PC-3 (cell line): ENCODE measurements at regions not wholly inside any gene's neighbourhood (a gene's known extent, or its start where the extent isn't known, plus 50 kb on each side); places are given as distances from the start of the nearest gene placed in this dataset.

Experiments
- ATAC-seq: fragments of 200-7000 bp; cut with Tn5 transposase; 2 replicates; pipeline ENCODE4 v1.9.1; 2020; ENCODE audit warnings: mild to moderate bottlenecking, moderate library complexity
- BruUV-seq: library from RNA; stranded (reverse); fragments of 400-500 nt; replicated peaks from 2 replicates; lab custom pipeline; 2021; lab: Mats Ljungman, UMichigan
- CTCF ChIA-PET: fragments of 300-600 bp; sonication (Branson Sonifier 250); formaldehyde crosslinking; loops from one replicate; lab custom pipeline; 2022; ENCODE audit warnings: antibody characterized with exemption; lab: Charles Lee
- POLR2A ChIA-PET: fragments of 300-600 bp; sonication (Branson Sonifier 250); formaldehyde crosslinking; loops from one replicate; lab custom pipeline; 2022; ENCODE audit warnings: antibody characterized with exemption; ENCODE audit not compliant: unreplicated experiment; lab: Charles Lee
- DNase-seq: peaks from one replicate; pipeline ENCODE4 v3.0.0-alpha.2; 2015
- H2AFZ ChIP-seq: fragments of 300-600 bp; sonication (generic); 2 replicates; pipeline ENCODE4 v1.6.0; 2016; ENCODE audit warnings: antibody characterized with exemption, low read length
- H3F3A ChIP-seq: fragments of 300-600 bp; sonication (generic); one replicate; pipeline ENCODE4 v1.6.0; 2017; ENCODE audit warnings: antibody characterized with exemption, low read length, control low read depth, mild to moderate bottlenecking; ENCODE audit not compliant: unreplicated experiment
- H3K27ac ChIP-seq: fragments of 300-600 bp; sonication (generic); 2 replicates; pipeline ENCODE4 v1.5.1; 2016; ENCODE audit warnings: mild to moderate bottlenecking, low read length
- H3K27me3 ChIP-seq: fragments of 300-600 bp; sonication (generic); 2 replicates; pipeline ENCODE4 v1.6.1; 2016; ENCODE audit warnings: low read length, mixed read lengths
- H3K36me3 ChIP-seq: fragments of 300-600 bp; sonication (generic); 2 replicates; pipeline ENCODE4 v1.6.1; 2016; ENCODE audit warnings: low read depth, mixed run types, low read length, mixed read lengths
- H3K4me1 ChIP-seq: fragments of 300-600 bp; sonication (generic); 2 replicates; pipeline ENCODE4 v1.5.1; 2016; ENCODE audit warnings: low read length; ENCODE audit not compliant: insufficient read depth
- H3K4me2 ChIP-seq: fragments of 300-600 bp; sonication (generic); 2 replicates; pipeline ENCODE4 v1.6.0; 2016; ENCODE audit warnings: low read length
- H3K4me3 ChIP-seq: fragments of 300-600 bp; sonication (generic); 2 replicates; pipeline ENCODE4 v1.5.1; 2016; ENCODE audit warnings: mild to moderate bottlenecking, low read length, mixed read lengths
- H3K79me2 ChIP-seq: fragments of 300-600 bp; sonication (generic); 2 replicates; pipeline ENCODE4 v1.6.1; 2017; ENCODE audit warnings: low read length, mixed read lengths
- H3K9ac ChIP-seq: fragments of 300-600 bp; sonication (generic); 2 replicates; pipeline ENCODE4 v1.6.0; 2016; ENCODE audit warnings: mild to moderate bottlenecking, low read length
- H3K9me2 ChIP-seq: fragments of 300-600 bp; sonication (generic); replicated peaks from 2 replicates; pipeline ENCODE4 v1.6.1; 2016; ENCODE audit warnings: mixed run types, low read length, mixed read lengths
- H3K9me3 ChIP-seq: fragments of 300-600 bp; sonication (generic); 2 replicates; pipeline ENCODE4 v1.6.1; 2016; ENCODE audit warnings: low read length, mixed read lengths
- H4K20me1 ChIP-seq: fragments of 300-600 bp; sonication (generic); 2 replicates; pipeline ENCODE4 v1.6.1; 2016; ENCODE audit warnings: low read length, mixed read lengths
- EZH2 ChIP-seq: fragments of 300-600 bp; sonication (generic); IDR thresholded peaks from one replicate; pipeline ENCODE4 v1.6.1; 2017; ENCODE audit warnings: antibody characterized with exemption, mild to moderate bottlenecking, low read length; ENCODE audit not compliant: unreplicated experiment
- EZH2phosphoT487 ChIP-seq: fragments of 300-600 bp; sonication (generic); IDR thresholded peaks from 2 replicates; pipeline ENCODE4 v1.6.1; 2018; ENCODE audit warnings: mild to moderate bottlenecking, antibody characterized with exemption, low read length, borderline replicate concordance
- intact Hi-C: fragments of 100-400 bp; cut with micrococcal nuclease; formaldehyde crosslinking; loops from 2 replicates; pipeline ENCODE4 v1.9.0; 2023
- TF ChIP-seq, protein P1 (sequence below): fragments of 300-600 bp; sonication (generic); conservative IDR thresholded peaks from 2 replicates; pipeline ENCODE4 v1.5.1; 2017; ENCODE audit warnings: antibody characterized with exemption, low read depth, mild to moderate bottlenecking, low read length

DNA sequence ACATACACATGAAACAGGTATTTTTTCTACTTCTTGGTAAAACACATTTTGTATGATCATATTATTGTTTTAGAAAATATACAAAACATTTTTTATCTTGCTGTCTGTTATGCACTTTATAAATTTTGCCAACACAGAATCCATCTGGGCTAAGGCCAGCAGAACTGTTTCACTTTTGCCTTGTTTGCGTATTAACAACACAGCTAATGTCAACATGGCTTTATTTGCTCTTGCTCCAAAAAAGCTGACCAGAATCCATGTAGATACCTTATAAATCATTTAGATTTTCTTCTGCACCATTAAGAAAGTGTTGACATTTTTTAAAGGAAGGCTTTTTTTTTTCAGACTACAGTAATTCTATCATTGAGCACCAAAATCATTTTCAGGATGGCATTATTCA lies 58.1 kb upstream of the PGR start:
- H3K9me2 ChIP-seq: no peaks in the 10 kb centered on the region
- no peaks in the 10 kb centered on the region for H4K20me1 ChIP-seq
- no peaks in the 10 kb centered on the region; the same call in 1 of the 2 replicates for H3K27me3 ChIP-seq
- H3F3A ChIP-seq: no peaks in the 10 kb centered on the region
- BruUV-seq: no TSS peak
- ChIA-PET CTCF (no interaction called here), POLR2A (no interaction called here)
- no peak for TF ChIP-seq EZH2
- TF ChIP-seq EZH2phosphoT487: no peak
- TF ChIP-seq, protein P1, sequence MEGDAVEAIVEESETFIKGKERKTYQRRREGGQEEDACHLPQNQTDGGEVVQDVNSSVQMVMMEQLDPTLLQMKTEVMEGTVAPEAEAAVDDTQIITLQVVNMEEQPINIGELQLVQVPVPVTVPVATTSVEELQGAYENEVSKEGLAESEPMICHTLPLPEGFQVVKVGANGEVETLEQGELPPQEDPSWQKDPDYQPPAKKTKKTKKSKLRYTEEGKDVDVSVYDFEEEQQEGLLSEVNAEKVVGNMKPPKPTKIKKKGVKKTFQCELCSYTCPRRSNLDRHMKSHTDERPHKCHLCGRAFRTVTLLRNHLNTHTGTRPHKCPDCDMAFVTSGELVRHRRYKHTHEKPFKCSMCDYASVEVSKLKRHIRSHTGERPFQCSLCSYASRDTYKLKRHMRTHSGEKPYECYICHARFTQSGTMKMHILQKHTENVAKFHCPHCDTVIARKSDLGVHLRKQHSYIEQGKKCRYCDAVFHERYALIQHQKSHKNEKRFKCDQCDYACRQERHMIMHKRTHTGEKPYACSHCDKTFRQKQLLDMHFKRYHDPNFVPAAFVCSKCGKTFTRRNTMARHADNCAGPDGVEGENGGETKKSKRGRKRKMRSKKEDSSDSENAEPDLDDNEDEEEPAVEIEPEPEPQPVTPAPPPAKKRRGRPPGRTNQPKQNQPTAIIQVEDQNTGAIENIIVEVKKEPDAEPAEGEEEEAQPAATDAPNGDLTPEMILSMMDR: no peak
- no peaks in the 10 kb centered on the region for H3K4me1 ChIP-seq
- no peaks in the 10 kb centered on the region for H3K79me2 ChIP-seq
- no peak overlapping the region for H2AFZ ChIP-seq
- H3K36me3 ChIP-seq: no peaks in the 10 kb centered on the region
- no peaks in the 10 kb centered on the region for H3K9me3 ChIP-seq
- H3K4me3 ChIP-seq: no peak overlapping the region
- no peak overlapping the region for H3K9ac ChIP-seq
- no peak overlapping the region for H3K4me2 ChIP-seq
- ATAC-seq (no peak), DNase-seq (no peak)
- intact Hi-C loops: no loop called here
- no peak overlapping the region for H3K27ac ChIP-seq

DNA sequence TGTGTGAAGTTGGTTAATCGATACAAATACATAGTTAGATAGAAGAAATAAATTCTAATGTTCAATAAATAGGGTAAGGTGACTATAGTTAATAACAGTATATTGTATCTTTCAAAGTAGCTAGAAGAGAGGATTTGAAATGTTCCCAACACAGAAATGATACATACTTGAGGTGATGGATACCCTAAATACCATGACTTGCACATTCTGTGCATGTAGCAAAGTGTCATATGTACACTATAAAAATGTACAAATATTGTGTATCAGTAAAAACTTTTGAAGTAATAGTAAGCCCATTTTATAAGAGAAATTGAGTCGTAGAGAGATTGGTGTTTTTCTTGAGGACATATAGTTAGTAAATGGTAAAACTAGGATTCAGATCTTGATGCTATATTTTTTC lies 56.4 kb upstream of the PGR start:
- ATAC-seq: no peak
- intact Hi-C loops: no loop called here
- TF ChIP-seq EZH2phosphoT487 (no peak), EZH2 (no peak)
- TF ChIP-seq, protein P1: no peak
- BruUV-seq: no TSS peak
- no peaks in the 10 kb centered on the region for H3K9me2 ChIP-seq
- no peaks in the 10 kb centered on the region for H3K9me3 ChIP-seq
- H3F3A ChIP-seq: no peaks in the 10 kb centered on the region
- H3K4me3 ChIP-seq: no peak overlapping the region
- no peak for DNase-seq
- H3K36me3 ChIP-seq: no peaks in the 10 kb centered on the region
- no peaks in the 10 kb centered on the region for H3K79me2 ChIP-seq
- H3K4me2 ChIP-seq: no peak overlapping the region
- no peak overlapping the region for H3K27ac ChIP-seq
- no peak overlapping the region for H2AFZ ChIP-seq
- H3K4me1 ChIP-seq: no peaks in the 10 kb centered on the region
- ChIA-PET CTCF (no interaction called here), POLR2A (no interaction called here)
- no peaks in the 10 kb centered on the region for H4K20me1 ChIP-seq
- no peaks in the 10 kb centered on the region; the same call in 1 of the 2 replicates for H3K27me3 ChIP-seq
- no peak overlapping the region for H3K9ac ChIP-seq

DNA sequence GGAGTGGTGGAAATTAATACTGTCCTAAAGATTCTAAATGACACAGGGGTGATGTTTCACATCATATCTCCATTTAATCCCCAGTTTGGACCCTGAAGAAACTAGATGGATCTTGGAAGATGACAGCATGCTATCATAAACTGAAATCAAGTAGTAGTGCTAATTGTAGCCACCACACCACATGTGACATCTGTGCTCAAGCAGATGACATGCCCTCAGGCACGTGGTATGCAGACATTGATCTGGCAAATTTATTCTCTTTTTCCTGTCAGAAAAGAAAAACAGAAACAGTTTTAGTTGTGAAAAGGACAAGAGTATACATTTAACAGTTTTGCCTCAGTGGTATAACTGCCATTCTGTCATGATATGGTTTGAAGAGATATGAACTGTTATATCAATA lies 52.9 kb upstream of the PGR start:
- Histone ChIP-seq H3K27me3 (no peaks in the 10 kb centered on the region; the same call in 1 of the 2 replicates), H3K4me2 (no peak overlapping the region), H3K9me2 (no peaks in the 10 kb centered on the region), H3K36me3 (no peaks in the 10 kb centered on the region), H3K9me3 (no peaks in the 10 kb centered on the region), H3K4me1 (no peaks in the 10 kb centered on the region), H3K4me3 (no peak overlapping the region), H2AFZ (no peak overlapping the region), H3K79me2 (no peaks in the 10 kb centered on the region), H3K9ac (no peak overlapping the region), H4K20me1 (no peaks in the 10 kb centered on the region), H3F3A (no peaks in the 10 kb centered on the region), H3K27ac (no peak overlapping the region)
- ChIA-PET CTCF (no interaction called here), POLR2A (no interaction called here)
- no peak for DNase-seq
- no TSS peak for BruUV-seq
- intact Hi-C loops: no loop called here
- TF ChIP-seq EZH2: no peak
- ATAC-seq: no peak
